GM21723 (cell line): ENCODE measurements at regions not wholly inside any gene's neighbourhood (a gene's known extent, or its start where the extent isn't known, plus 50 kb on each side); places are given as distances from the start of the nearest gene placed in this dataset.

Experiments used
- ATAC-seq: cut with Tn5 transposase; IDR thresholded peaks from one replicate; pipeline ENCODE4 v1.9.1; 2021; ENCODE audit warnings: mild to moderate bottlenecking, moderate library complexity; ENCODE audit not compliant: unreplicated experiment

- no peak for ATAC-seq
Measured at GRCh38 chr10:88163572-88163971, 300.1 kb downstream of the PTEN start.

- no peak for ATAC-seq
Measured at GRCh38 chr10:88164471-88164870, 301.0 kb downstream of the PTEN start.

- no peak for ATAC-seq
Measured at GRCh38 chr10:88165849-88166271, 302.4 kb downstream of the PTEN start.

- ATAC-seq = no peak
Measured at GRCh38 chr10:88168171-88169036, 305.0 kb downstream of the PTEN start.

GRCh38 chr10:88169037-88169319, 305.6 kb downstream of the PTEN start:
- no peak for ATAC-seq

- ATAC-seq = no peak
Measured at GRCh38 chr10:88170628-88171027, 307.2 kb downstream of the PTEN start.

GRCh38 chr10:88172159-88172558, 308.7 kb downstream of the PTEN start:
- ATAC-seq = no peak

- no peak for ATAC-seq
Measured at GRCh38 chr10:88174391-88174790, 311.0 kb downstream of the PTEN start.

- no peak for ATAC-seq
Measured at GRCh38 chr10:88178758-88179157, 315.3 kb downstream of the PTEN start.

GRCh38 chr10:88179831-88180230, 316.4 kb downstream of the PTEN start:
- no peak for ATAC-seq

- ATAC-seq = no peak
Measured at GRCh38 chr10:88181902-88182600, 318.6 kb downstream of the PTEN start.

GRCh38 chr10:88182601-88182930, 319.1 kb downstream of the PTEN start:
- no peak for ATAC-seq

- no peak for ATAC-seq
Measured at GRCh38 chr10:88184543-88185297, 321.3 kb downstream of the PTEN start.

- no peak for ATAC-seq
Measured at GRCh38 chr10:88185830-88186229, 322.4 kb downstream of the PTEN start.

- ATAC-seq = no peak
Measured at GRCh38 chr10:88186335-88186734, 322.9 kb downstream of the PTEN start.

- ATAC-seq = no peak
Measured at GRCh38 chr10:88187472-88187871, 324.0 kb downstream of the PTEN start.

GRCh38 chr10:88190123-88190522, 326.7 kb downstream of the PTEN start:
- ATAC-seq = no peak

GRCh38 chr10:88190540-88191235, 327.3 kb downstream of the PTEN start:
- no peak for ATAC-seq

- ATAC-seq = no peak
Measured at GRCh38 chr10:88193018-88193417, 329.6 kb downstream of the PTEN start.

- no peak for ATAC-seq
Measured at GRCh38 chr10:88194041-88194887, 330.8 kb downstream of the PTEN start.
